Mucosa of rectum (tissue), 2 donors: ENCODE measurements at regions not wholly inside any gene's neighbourhood (a gene's known extent, or its start where the extent isn't known, plus 50 kb on each side); places are given as distances from the start of the nearest gene placed in this dataset.
"Not testable (repeated sequence)": the region's sequence is repeated elsewhere in the genome, so short reads cannot be mapped to it uniquely, and the experiment has no call there.

ENCODE experiments used
- H3K27ac ChIP-seq, 2 donors: one replicate each; pipeline ENCODE4 v1.7.0; 2013; ENCODE audit warnings: inconsistent platforms in 2 of 2, low read depth in 2 of 2, low read length in 2 of 2
- H3K27me3 ChIP-seq, 2 donors: one replicate each; pipeline ENCODE4 v1.7.0; 2013; ENCODE audit warnings: low read length in 2 of 2; ENCODE audit not compliant: control insufficient read depth in 2 of 2, insufficient read depth in 2 of 2
- H3K36me3 ChIP-seq, 2 donors: one replicate each; pipeline ENCODE4 v1.7.0; 2013; ENCODE audit warnings: low read length in 2 of 2; ENCODE audit not compliant: control insufficient read depth in 2 of 2, insufficient read depth in 2 of 2
- H3K4me1 ChIP-seq, 2 donors: one replicate each; pipeline ENCODE4 v1.7.0; 2013; ENCODE audit warnings: low read length in 2 of 2, mild to moderate bottlenecking in 1 of 2; ENCODE audit not compliant: control insufficient read depth in 2 of 2, insufficient read depth in 2 of 2
- H3K4me3 ChIP-seq, 2 donors: one replicate each; pipeline ENCODE4 v1.7.0; 2013; ENCODE audit warnings: low read length in 2 of 2
- H3K9ac ChIP-seq, 2 donors: one replicate each; pipeline ENCODE4 v1.7.0; 2013; ENCODE audit warnings: low read length in 2 of 2, low read depth in 1 of 2, mild to moderate bottlenecking in 1 of 2
- H3K9me3 ChIP-seq, 2 donors: one replicate each; pipeline ENCODE4 v1.7.0; 2013; ENCODE audit warnings: low read length in 2 of 2; ENCODE audit not compliant: control insufficient read depth in 2 of 2
- donor health status: healthy.
- donor health status: Normal muscosa, but diverticular disease.

DNA sequence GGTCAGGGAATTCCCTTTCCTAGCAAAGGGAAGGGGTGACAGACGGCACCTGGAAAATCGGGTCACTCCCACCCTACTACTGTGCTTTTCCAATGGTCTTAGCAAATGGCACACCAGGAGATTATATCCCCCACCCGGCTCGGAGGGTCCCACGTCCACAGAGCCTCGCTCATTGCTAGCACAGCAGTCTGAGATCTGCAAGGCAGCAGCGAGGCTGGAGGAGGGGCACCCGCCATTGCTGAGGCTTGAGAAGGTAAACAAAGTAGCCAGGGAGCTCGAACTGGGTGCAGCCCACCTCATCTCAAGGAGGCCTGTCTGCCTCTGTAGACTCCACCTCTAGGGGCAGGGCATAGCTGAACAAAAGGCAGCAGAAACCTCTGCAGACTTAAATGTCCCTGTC is 139.8 kb upstream of the NRG3 start:
- H3K9ac ChIP-seq, H3K4me1 ChIP-seq, H3K4me3 ChIP-seq, H3K9me3 ChIP-seq, H3K27ac ChIP-seq, H3K27me3 ChIP-seq, H3K36me3 ChIP-seq: not testable (repeated sequence)

DNA sequence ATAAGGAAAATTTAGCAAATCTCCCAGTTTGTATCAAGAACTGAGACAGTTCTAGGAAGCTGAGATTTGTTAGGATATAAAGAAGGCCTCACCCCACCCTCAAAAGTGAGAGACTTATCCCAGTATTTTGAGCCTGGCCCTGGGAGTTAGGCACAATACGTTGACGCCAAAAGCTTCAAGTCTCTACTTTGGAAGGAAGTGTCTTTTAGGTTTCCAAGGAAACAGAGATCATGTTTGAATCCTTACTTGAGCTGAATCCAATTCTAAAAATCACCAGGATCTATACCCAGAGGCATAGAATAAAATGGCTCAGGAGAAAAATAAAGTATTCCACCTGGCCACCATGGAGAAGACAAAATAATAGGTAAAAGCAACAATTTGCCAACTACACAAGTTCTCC is 115.9 kb upstream of the NRG3 start:
- no peaks in the 10 kb centered on the region for H3K27me3 ChIP-seq
- H3K4me3 ChIP-seq: no peak overlapping the region
- no peak overlapping the region for H3K27ac ChIP-seq
- H3K36me3 ChIP-seq: no peaks in the 10 kb centered on the region
- no peak overlapping the region for H3K9ac ChIP-seq
- H3K4me1 ChIP-seq: no peaks in the 10 kb centered on the region
- H3K9me3 ChIP-seq: no peaks in the 10 kb centered on the region

DNA sequence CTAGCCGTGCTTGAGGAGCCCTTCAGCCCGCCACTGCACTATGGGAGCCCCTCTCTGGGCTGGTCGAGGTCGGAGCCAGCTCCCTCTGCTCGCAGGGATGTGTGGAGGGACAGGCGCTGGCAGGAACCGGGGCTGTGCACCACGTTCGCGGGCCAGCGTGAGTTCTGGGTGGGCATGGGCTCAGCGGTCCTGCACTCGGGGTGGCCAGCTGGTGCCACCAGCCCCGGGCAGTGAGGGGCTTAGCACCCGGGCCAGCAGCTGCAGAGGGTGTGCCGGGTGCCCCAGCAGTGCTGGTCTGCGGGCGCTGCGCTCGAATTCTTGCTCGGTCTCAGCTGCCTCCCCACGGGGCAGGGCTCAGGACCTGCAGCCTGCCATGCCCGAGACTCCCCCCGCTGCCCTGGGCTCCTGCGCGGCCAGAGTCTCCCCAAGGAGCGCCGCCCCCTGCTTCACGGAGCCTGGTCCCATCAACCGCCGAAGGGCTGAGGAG is 90.8 kb upstream of the NRG3 start:
- Histone ChIP-seq H3K27me3 (no peaks in the 10 kb centered on the region), H3K9me3 (peaks cover 0 to 4% of the 10 kb centered on the region in 2 donors), H3K27ac (no peak overlapping the region), H3K36me3 (no peaks in the 10 kb centered on the region), H3K4me3 (no peak overlapping the region), H3K4me1 (no peaks in the 10 kb centered on the region), H3K9ac (no peak overlapping the region)

DNA sequence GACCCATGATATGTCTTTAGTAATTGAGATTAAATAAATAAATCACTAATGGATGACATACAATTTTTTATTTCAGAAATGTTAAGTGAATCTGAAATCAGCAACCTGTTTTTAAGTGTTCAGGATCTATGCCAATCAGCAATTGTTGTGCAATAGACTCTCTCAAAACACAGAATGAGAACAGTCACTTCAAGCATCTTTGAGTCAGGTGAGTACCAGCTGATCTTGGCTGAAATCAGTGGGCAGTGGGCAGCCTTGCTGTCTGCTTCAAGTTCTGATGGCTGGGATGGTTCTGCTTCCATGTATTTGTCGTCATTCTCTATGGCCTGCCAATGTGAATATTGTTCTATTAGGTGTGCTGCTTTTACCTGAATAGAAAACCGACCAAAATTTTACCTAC is 82.3 kb upstream of the NRG3 start:
- Histone ChIP-seq H3K9ac (no peak overlapping the region), H3K27ac (no peak overlapping the region), H3K9me3 (no peaks in the 10 kb centered on the region), H3K27me3 (no peaks in the 10 kb centered on the region), H3K36me3 (no peaks in the 10 kb centered on the region), H3K4me3 (no peak overlapping the region), H3K4me1 (no peaks in the 10 kb centered on the region)

DNA sequence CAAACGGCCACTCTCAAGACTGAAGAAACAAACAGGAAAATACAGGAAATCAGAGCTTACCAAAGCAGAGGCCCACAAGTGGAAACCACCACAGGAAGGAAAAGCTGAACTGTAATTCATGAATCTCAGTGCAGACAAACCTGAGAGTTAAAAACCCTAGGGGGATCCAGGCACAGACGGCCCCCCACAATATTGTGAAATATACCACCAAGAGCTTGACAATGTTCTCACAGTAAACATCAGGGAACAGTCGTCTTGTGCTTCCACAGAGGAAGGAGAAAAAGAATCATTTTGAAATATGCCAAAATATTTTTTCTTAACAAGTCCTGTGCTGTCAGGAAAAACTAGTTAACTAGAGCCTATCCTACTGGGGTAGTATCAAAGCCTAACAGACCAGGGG is 68.2 kb upstream of the NRG3 start:
- no peak overlapping the region for H3K4me3 ChIP-seq
- no peak overlapping the region for H3K9ac ChIP-seq
- no peaks in the 10 kb centered on the region for H3K4me1 ChIP-seq
- H3K27ac ChIP-seq: no peak overlapping the region
- peaks cover 0 to 2% of the 10 kb centered on the region in 2 donors for H3K9me3 ChIP-seq
- no peaks in the 10 kb centered on the region for H3K36me3 ChIP-seq
- no peaks in the 10 kb centered on the region for H3K27me3 ChIP-seq

DNA sequence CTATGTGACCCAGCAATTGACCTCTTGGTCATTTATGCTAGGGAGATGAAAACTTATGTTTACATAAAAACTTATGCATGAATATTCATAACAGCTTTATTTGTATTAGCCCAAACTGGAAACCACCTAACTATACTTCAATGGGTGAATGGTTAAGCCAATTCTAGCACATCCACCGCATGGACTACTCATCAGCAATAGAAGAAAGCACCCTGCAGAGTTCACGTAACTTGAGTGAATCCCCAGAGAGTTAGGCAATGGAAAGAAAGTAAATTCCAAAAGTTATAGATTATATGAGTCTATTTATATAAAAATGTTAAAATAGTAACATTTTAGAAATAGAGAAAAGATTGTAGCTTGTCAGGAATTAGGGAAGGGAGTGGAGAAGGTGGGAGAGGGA is 60.2 kb upstream of the NRG3 start:
- no peak overlapping the region for H3K4me3 ChIP-seq

DNA sequence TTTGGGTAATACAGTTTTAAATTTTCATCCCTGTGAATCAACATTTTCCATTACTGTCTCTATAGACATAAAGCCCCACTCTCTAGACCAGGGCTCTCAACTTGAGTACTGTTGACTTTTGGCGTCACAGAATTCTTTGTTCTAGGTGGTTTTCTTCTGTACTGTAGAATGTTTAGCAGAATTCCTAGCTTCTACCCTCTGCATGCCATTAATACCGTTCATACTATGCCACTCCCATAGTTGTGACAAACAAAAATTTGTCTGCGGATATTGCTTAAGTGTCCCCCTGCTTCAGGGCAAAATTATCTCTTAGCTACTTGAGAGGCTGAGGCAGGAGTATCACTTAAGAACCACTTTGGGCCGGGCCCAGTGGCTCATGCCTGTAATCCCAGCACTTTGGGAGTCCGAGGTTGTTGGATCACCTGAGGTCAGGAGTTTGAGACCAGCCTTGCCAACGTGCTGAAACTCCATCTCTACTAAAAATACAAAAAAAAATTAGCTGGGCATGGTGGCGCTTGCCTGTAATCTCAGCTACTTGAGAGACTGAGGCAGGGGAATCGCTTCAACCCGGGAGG is 57.3 kb upstream of the NRG3 start:
- peaks cover 0 to 3% of the 10 kb centered on the region in 2 donors for H3K9me3 ChIP-seq
- H3K4me1 ChIP-seq: no peaks in the 10 kb centered on the region
- no peaks in the 10 kb centered on the region for H3K27me3 ChIP-seq
- no peak overlapping the region for H3K4me3 ChIP-seq
- no peak overlapping the region for H3K27ac ChIP-seq
- H3K9ac ChIP-seq: no peak overlapping the region
- H3K36me3 ChIP-seq: no peaks in the 10 kb centered on the region

More for the DNA sequence above, 60.2 kb upstream of the NRG3 start:
- Histone ChIP-seq H3K36me3 (no peaks in the 10 kb centered on the region), H3K9me3 (peaks cover 0 to 5% of the 10 kb centered on the region in 2 donors), H3K27ac (no peak overlapping the region), H3K9ac (no peak overlapping the region), H3K4me1 (no peaks in the 10 kb centered on the region), H3K27me3 (no peaks in the 10 kb centered on the region)

DNA sequence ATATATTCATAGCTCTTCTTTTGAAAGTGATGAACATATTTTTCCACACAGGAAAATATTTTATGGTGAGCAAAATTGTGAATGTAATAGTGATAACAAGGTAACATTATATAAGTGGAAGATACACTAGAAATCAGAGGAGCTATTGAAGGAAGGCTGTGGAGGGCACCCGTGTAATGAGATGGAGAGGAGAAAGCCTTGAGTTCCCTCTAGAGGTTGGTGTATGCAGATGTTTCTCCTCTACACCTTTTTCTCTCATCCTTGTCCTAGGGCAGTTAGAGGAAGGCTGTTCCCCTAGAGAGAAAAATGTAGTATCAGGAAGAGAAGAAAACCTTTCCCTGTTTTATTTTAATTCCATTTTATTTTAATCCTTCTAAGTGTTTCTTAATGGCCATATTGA is 54.6 kb upstream of the NRG3 start:
- Histone ChIP-seq H3K4me3 (no peak overlapping the region), H3K9ac (no peak overlapping the region), H3K27ac (no peak overlapping the region), H3K27me3 (no peaks in the 10 kb centered on the region), H3K36me3 (no peaks in the 10 kb centered on the region), H3K9me3 (peaks cover 0 to 3% of the 10 kb centered on the region in 2 donors), H3K4me1 (no peaks in the 10 kb centered on the region)
